Amygdala (tissue), 56 donors: ENCODE measurements at regions not wholly inside any gene's neighbourhood (a gene's known extent, or its start where the extent isn't known, plus 50 kb on each side); places are given as distances from the start of the nearest gene placed in this dataset.

Experiments
- DNase-seq, 56 donors: peaks; one replicate each; lab custom pipeline; 2025; lab: John Stamatoyannopoulos, UW

GRCh38 chr2:14197293-14197692 is 435.2 kb upstream of the LRATD1 start:
- DNase-seq: no peak

- no peak for DNase-seq
Observed at GRCh38 chr2:14199040-14199439, 433.5 kb upstream of the LRATD1 start.

GRCh38 chr2:14219306-14219705 is 413.2 kb upstream of the LRATD1 start:
- no peak for DNase-seq

- DNase-seq: no peak
Observed at GRCh38 chr2:14220101-14220500, 412.4 kb upstream of the LRATD1 start.

- no peak for DNase-seq
Observed at GRCh38 chr2:14221466-14221865, 411.1 kb upstream of the LRATD1 start.

- no peak for DNase-seq
Observed at GRCh38 chr2:14223576-14223975, 408.9 kb upstream of the LRATD1 start.

GRCh38 chr2:14231391-14231898 is 401.1 kb upstream of the LRATD1 start:
- no peak for DNase-seq

GRCh38 chr2:14232217-14232616 is 400.3 kb upstream of the LRATD1 start:
- no peak for DNase-seq

- no peak for DNase-seq
Observed at GRCh38 chr2:14234911-14235310, 397.6 kb upstream of the LRATD1 start.

- DNase-seq: no peak
Observed at GRCh38 chr2:14235667-14236066, 396.9 kb upstream of the LRATD1 start.

- DNase-seq: no peak
Observed at GRCh38 chr2:14237902-14238301, 394.6 kb upstream of the LRATD1 start.

- DNase-seq: no peak
Observed at GRCh38 chr2:14239605-14240004, 392.9 kb upstream of the LRATD1 start.

- DNase-seq: no peak
Observed at GRCh38 chr2:14240868-14241267, 391.6 kb upstream of the LRATD1 start.

- DNase-seq: no peak
Observed at GRCh38 chr2:14245901-14246300, 386.6 kb upstream of the LRATD1 start.

- DNase-seq: no peak
Observed at GRCh38 chr2:14255135-14255820, 377.2 kb upstream of the LRATD1 start.

- DNase-seq: peak in 2 of 56 donors; percentile 1 to 5
Observed at GRCh38 chr2:14256890-14257289, 375.6 kb upstream of the LRATD1 start.

- no peak for DNase-seq
Observed at GRCh38 chr2:14257801-14258507, 374.6 kb upstream of the LRATD1 start.

GRCh38 chr2:14261771-14262170 is 370.7 kb upstream of the LRATD1 start:
- no peak for DNase-seq

- no peak for DNase-seq
Observed at GRCh38 chr2:14263053-14263452, 369.5 kb upstream of the LRATD1 start.

GRCh38 chr2:14270036-14270582 is 362.4 kb upstream of the LRATD1 start:
- DNase-seq: no peak

- no peak for DNase-seq
Observed at GRCh38 chr2:14272396-14273075, 360.0 kb upstream of the LRATD1 start.
